ENCODE measurements at regions not wholly inside any gene's neighbourhood (a gene's known extent, or its start where the extent isn't known, plus 50 kb on each side); places are given as distances from the start of the nearest gene placed in this dataset.

GRCh38 chr2:40002339-40002738, 223.3 kb upstream of the THUMPD2 start:
- Histone ChIP-seq H3K9ac (ENCODE audit: insufficient read depth in 1 of 2, low read depth in 2 of 2, low read length in 2 of 2) (no peak overlapping the region), H3K36me3 (ENCODE audit: control insufficient read depth, insufficient read depth, low read length) (no peaks in the 10 kb centered on the region), H4K20me1 (replicated peaks; ENCODE audit: control insufficient read depth, insufficient read depth, low read length) (no peaks in the 10 kb centered on the region), H3K4me3 (no peak overlapping the region), H3K4me1 (replicated peaks in 1 of 2; ENCODE audit: control insufficient read depth in 2 of 2, insufficient read depth in 2 of 2, low read length in 2 of 2) (no peaks in the 10 kb centered on the region), H3K27ac (ENCODE audit: extremely low read depth, low read depth, low read length) (no peak overlapping the region), H3K4me2 (ENCODE audit: insufficient read depth, low read length) (no peak overlapping the region), H3K9me3 (replicated peaks; ENCODE audit: control insufficient read depth, insufficient read depth, low read depth, low read length) (peaks cover 2% of the 10 kb centered on the region; the same call in 1 of the 2 replicates), H2AFZ (ENCODE audit: low read depth, low read length) (no peak overlapping the region), H3K79me2 (ENCODE audit: control insufficient read depth, insufficient read depth, low read length) (no peaks in the 10 kb centered on the region), H3K27me3 (ENCODE audit: control insufficient read depth in 2 of 2, insufficient read depth in 2 of 2, low read length in 2 of 2) (no peaks in the 10 kb centered on the region), H3K9me1 (ENCODE audit: control insufficient read depth, insufficient read depth, low read length) (no peaks in the 10 kb centered on the region)
- ChIA-PET POLR2A (no interaction called here), CTCF (ENCODE audit: low intra/inter-chr PET ratio) (no interaction called here)
- no peak for ATAC-seq
- TF ChIP-seq ZNF584 (CRISPR knock-in tag; IDR thresholded peaks at IDR 0.05; ENCODE audit: low read depth): no peak
- TF ChIP-seq ARID1B (IDR thresholded peaks at IDR 0.05): no peak
- no peak for FAIRE-seq
- BruUV-seq (replicated peaks): no TSS peak
- WGBS (ENCODE audit: insufficient coverage, low coverage, missing lambda C conversion rate): 6% methylated on average over 3 of the region's 3 CpGs
- intact Hi-C loops (cut with micrococcal nuclease) (no loop called here), in situ Hi-C loops (cut with MboI) (no loop called here)
- DNase-seq (ENCODE audit: extremely low read depth in 1 of 4, low spot score in 3 of 4): no peak

- H3K36me3 ChIP-seq (ENCODE audit: control insufficient read depth, insufficient read depth, low read length): no peaks in the 10 kb centered on the region
- H2AFZ ChIP-seq (ENCODE audit: low read depth, low read length): no peak overlapping the region
- H3K9ac ChIP-seq (ENCODE audit: insufficient read depth in 1 of 2, low read depth in 2 of 2, low read length in 2 of 2): no peak overlapping the region
- ChIA-PET CTCF (ENCODE audit: low intra/inter-chr PET ratio) (no interaction called here), POLR2A (no interaction called here)
- ATAC-seq (no peak), FAIRE-seq (no peak), DNase-seq (ENCODE audit: extremely low read depth in 1 of 4, low spot score in 3 of 4) (no peak)
- H3K27me3 ChIP-seq (ENCODE audit: control insufficient read depth in 2 of 2, insufficient read depth in 2 of 2, low read length in 2 of 2): no peaks in the 10 kb centered on the region
- 0% methylated on average over 4 of the region's 4 CpGs for WGBS (ENCODE audit: insufficient coverage, low coverage, missing lambda C conversion rate)
- in situ Hi-C loops (cut with MboI) (no loop called here), intact Hi-C loops (cut with micrococcal nuclease) (no loop called here)
- no peak overlapping the region for H3K4me3 ChIP-seq
- no peaks in the 10 kb centered on the region for H3K4me1 ChIP-seq (replicated peaks in 1 of 2; ENCODE audit: control insufficient read depth in 2 of 2, insufficient read depth in 2 of 2, low read length in 2 of 2)
- H4K20me1 ChIP-seq (replicated peaks; ENCODE audit: control insufficient read depth, insufficient read depth, low read length): no peaks in the 10 kb centered on the region
- H3K9me3 ChIP-seq (replicated peaks; ENCODE audit: control insufficient read depth, insufficient read depth, low read depth, low read length): peaks cover 2% of the 10 kb centered on the region; the same call in 1 of the 2 replicates
- no peak for TF ChIP-seq ZNF280A (IDR thresholded peaks at IDR 0.05; ENCODE audit: low read depth, partially characterized antibody)
- peak; percentile 13; the same call in 1 of the 2 replicates for TF ChIP-seq ZNF589 (CRISPR knock-in tag; IDR thresholded peaks at IDR 0.05; ENCODE audit: low read depth)
- no peak for TF ChIP-seq E2F4 (CRISPR knock-in tag; IDR thresholded peaks at IDR 0.05; ENCODE audit: low read depth)
- no peak for TF ChIP-seq CBX5 (IDR thresholded peaks at IDR 0.05; ENCODE audit: borderline replicate concordance, low read depth)
- TF ChIP-seq ILF3 (IDR thresholded peaks at IDR 0.05; ENCODE audit: borderline replicate concordance): no peak
- TF ChIP-seq ZNF518B (CRISPR knock-in tag; IDR thresholded peaks at IDR 0.05): no peak
- no peak for TF ChIP-seq ZNF764 (CRISPR knock-in tag; IDR thresholded peaks at IDR 0.05; ENCODE audit: low read depth)
- H3K4me2 ChIP-seq (ENCODE audit: insufficient read depth, low read length): no peak overlapping the region
- no peaks in the 10 kb centered on the region for H3K9me1 ChIP-seq (ENCODE audit: control insufficient read depth, insufficient read depth, low read length)
- H3K79me2 ChIP-seq (ENCODE audit: control insufficient read depth, insufficient read depth, low read length): no peaks in the 10 kb centered on the region
- no TSS peak for BruUV-seq (replicated peaks)
- no peak overlapping the region for H3K27ac ChIP-seq (ENCODE audit: extremely low read depth, low read depth, low read length)
Observed at GRCh38 chr2:39999864-40000263, 220.8 kb upstream of the THUMPD2 start.
